ENCODE measurements at regions not wholly inside any gene's neighbourhood (a gene's known extent, or its start where the extent isn't known, plus 50 kb on each side); places are given as distances from the start of the nearest gene placed in this dataset.

- in situ Hi-C loops (cut with MboI; ENCODE audit: low sequenced_read_pairs) (no loop called here), intact Hi-C loops (cut with micrococcal nuclease) (no loop called here), dilution Hi-C loops (cut with HindIII; ENCODE audit: low sequenced_read_pairs, unreplicated experiment) (no loop called here)
- no peak overlapping the region for H3K18ac ChIP-seq (ENCODE audit: low read depth, low read length)
- H2AK5ac ChIP-seq (ENCODE audit: low read depth, low read length): no peak overlapping the region
- no peak overlapping the region for H4K8ac ChIP-seq (ENCODE audit: low read depth in 2 of 2, low read length in 2 of 2)
- no peaks in the 10 kb centered on the region for H3K9me3 ChIP-seq (ENCODE audit: control insufficient read depth, insufficient read depth, low read length)
- no peak overlapping the region for H2BK15ac ChIP-seq (ENCODE audit: low read depth, low read length)
- no peak for TF ChIP-seq CHD1 (IDR thresholded peaks at IDR 0.05; ENCODE audit: low read depth, low read length)
- TF ChIP-seq RAD21 (IDR thresholded peaks at IDR 0.05; ENCODE audit: low read length): no peak
- TF ChIP-seq ELK1 (IDR thresholded peaks at IDR 0.05; ENCODE audit: borderline replicate concordance, low read depth, low read length): no peak
- TF ChIP-seq CTCF (conservative IDR thresholded peaks at IDR 0.05; ENCODE audit: low read depth, low read length): no peak
- TF ChIP-seq MXI1 (IDR thresholded peaks at IDR 0.05; ENCODE audit: borderline replicate concordance, low read depth, low read length): no peak
- TF ChIP-seq CEBPB (IDR thresholded peaks at IDR 0.05; ENCODE audit: low read depth, low read length): no peak
- TF ChIP-seq RFX5 (IDR thresholded peaks at IDR 0.05; ENCODE audit: low read depth, low read length): no peak
- WGBS, 2 experiments (ENCODE audit: extremely low coverage in 2 of 2, insufficient read length in 1 of 2): 83% methylated on average over 6 of the region's 7 CpGs; no CpG with 5 or more reads in 1 of the 2 experiments
- no peak overlapping the region for H2AK9ac ChIP-seq (replicated peaks; ENCODE audit: low read depth, low read length, poor library complexity)
- no peaks in the 10 kb centered on the region for H3K4me1 ChIP-seq (ENCODE audit: control insufficient read depth, insufficient read depth, low read length)
- H3K23ac ChIP-seq (ENCODE audit: low read depth, low read length): no peak overlapping the region
- H3K79me1 ChIP-seq (ENCODE audit: low read depth in 1 of 2, low read length in 2 of 2): no peaks in the 10 kb centered on the region
- H3K4me3 ChIP-seq (ENCODE audit: insufficient read depth, low read depth, low read length): no peak overlapping the region
- no TSS peak for BruUV-seq (replicated peaks)
- H3K14ac ChIP-seq (replicated peaks; ENCODE audit: low read depth, low read length): no peak overlapping the region
- no peak overlapping the region for H4K5ac ChIP-seq (ENCODE audit: low read depth, low read length)
- H3K27ac ChIP-seq (ENCODE audit: insufficient read depth, low read length): no peak overlapping the region
- H3K9ac ChIP-seq (ENCODE audit: low read depth, low read length): no peak overlapping the region
- ChIA-PET CTCF (interaction anchor here (0.6 kb wide), 1 partner anchor 70 kb away, joined by 4 read pairs; no protein-coding TSS in a partner anchor), POLR2A (ENCODE audit: unreplicated experiment) (no interaction called here)
- no peak overlapping the region for H3K4ac ChIP-seq (ENCODE audit: low read depth, low read length)
- H4K91ac ChIP-seq (ENCODE audit: insufficient read depth, low read depth, low read length): no peak overlapping the region
- H2BK20ac ChIP-seq (ENCODE audit: low read depth, low read length): no peak overlapping the region
- H3K4me2 ChIP-seq (ENCODE audit: low read depth, low read length): no peak overlapping the region
- no peak overlapping the region for H2AFZ ChIP-seq (replicated peaks; ENCODE audit: low read length, poor library complexity)
- ATAC-seq (ENCODE audit: low read depth) (no peak), DNase-seq (no peak)
- H2BK120ac ChIP-seq (ENCODE audit: low read depth, low read length): no peak overlapping the region
- H4K20me1 ChIP-seq (ENCODE audit: insufficient read depth, low read length): no peaks in the 10 kb centered on the region
- H2BK5ac ChIP-seq (ENCODE audit: low read depth, low read length, poor library complexity, severe bottlenecking): no peak overlapping the region
- H3K56ac ChIP-seq (ENCODE audit: extremely low read depth, insufficient read depth, low read length): no peak overlapping the region
- H3K36me3 ChIP-seq (ENCODE audit: control insufficient read depth, insufficient read depth, low read length): no peaks in the 10 kb centered on the region
- no peaks in the 10 kb centered on the region for H3K9me1 ChIP-seq (ENCODE audit: insufficient read depth, low read length)
- H3K27me3 ChIP-seq (ENCODE audit: control insufficient read depth, insufficient read depth, low read length): no peaks in the 10 kb centered on the region
These were observed 78.0 kb downstream of the DKK1 start for GRCh38 chr10:52391927-52392602.

All from IMR-90 (cell line).